Breast epithelium (tissue), 4 donors: ENCODE measurements at regions not wholly inside any gene's neighbourhood (a gene's known extent, or its start where the extent isn't known, plus 50 kb on each side); places are given as distances from the start of the nearest gene placed in this dataset.

Source experiments
- DNase-seq, 2 donors: peaks; one replicate each; pipeline ENCODE4 v3.0.0-alpha.2; 2019; ENCODE audit warnings: low spot score in 2 of 2
- H3K27ac ChIP-seq, 2 donors: fragments of 200-600 bp; sonication (generic) in 1 of 2; one replicate each; pipeline ENCODE4 v1.5.1; 2016 to 2019; ENCODE audit warnings: mild to moderate bottlenecking in 1 of 2
- H3K27me3 ChIP-seq, 2 donors: fragments of 200-600 bp; sonication (generic) in 1 of 2; one replicate each; pipeline versions ENCODE4 v1.5.1 to v1.6.0; 2017 to 2019; ENCODE audit warnings: control low read depth in 1 of 2, mild to moderate bottlenecking in 1 of 2
- H3K36me3 ChIP-seq: fragments of 200-600 bp; one replicate; pipeline ENCODE4 v1.5.1; 2019
- H3K4me1 ChIP-seq, 2 donors: fragments of 200-600 bp; sonication (generic); one replicate each; pipeline ENCODE4 v1.5.1; 2016 to 2019; ENCODE audit warnings: control low read depth in 1 of 2
- H3K4me3 ChIP-seq, 3 donors: fragments of 200-600 bp; sonication (generic); 1 replicate in 2 of 3; 2 replicates in 1 of 3; pipeline ENCODE4 v1.5.1; 2016 to 2019; ENCODE audit warnings: mild to moderate bottlenecking in 3 of 3, moderate library complexity in 2 of 3
- H3K9me3 ChIP-seq, 2 donors: fragments of 200-600 bp; sonication (generic) in 1 of 2; one replicate each; pipeline ENCODE4 v1.5.1; 2016 to 2019; ENCODE audit warnings: control low read depth in 1 of 2
- CTCF ChIP-seq, 3 donors: fragments of 450-650 bp; IDR thresholded peaks; one replicate each; pipeline ENCODE4 v1.5.1; 2016 to 2017; ENCODE audit warnings: antibody characterized with exemption in 3 of 3, mild to moderate bottlenecking in 3 of 3, moderate library complexity in 3 of 3
- POLR2A ChIP-seq: fragments of 450-650 bp; IDR thresholded peaks from one replicate; pipeline ENCODE4 v1.6.1; 2016; ENCODE audit warnings: antibody characterized with exemption, mild to moderate bottlenecking, moderate library complexity
- POLR2AphosphoS5 ChIP-seq, 3 donors: sonication (generic); formaldehyde crosslinking; IDR thresholded peaks; one replicate each; pipeline ENCODE4 v1.6.1; 2017; ENCODE audit warnings: antibody characterized with exemption in 3 of 3
- intact Hi-C: fragments of 100-400 bp; cut with DNase I; formaldehyde crosslinking; loops from one replicate; pipeline ENCODE4 v1.15.1; 2023; ENCODE audit warnings: low total_unique reads

- Histone ChIP-seq H3K27ac (no peak overlapping the region), H3K4me3 (no peak overlapping the region), H3K27me3 (no peaks in the 10 kb centered on the region), H3K4me1 (no peaks in the 10 kb centered on the region), H3K36me3 (no peaks in the 10 kb centered on the region), H3K9me3 (no peaks in the 10 kb centered on the region)
- intact Hi-C loops = no loop called here
- no peak for TF ChIP-seq POLR2A
- TF ChIP-seq CTCF (IDR thresholded peaks at IDR 0.05) = no peak
- TF ChIP-seq POLR2AphosphoS5 (IDR thresholded peaks at IDR 0.05) = no peak
- no peak for DNase-seq
These were observed 421.2 kb upstream of the TENM3 start for GRCh38 chr4:181822005-181822375.

- no peaks in the 10 kb centered on the region for H3K36me3 ChIP-seq
- H3K27me3 ChIP-seq = no peaks in the 10 kb centered on the region
- no peak for TF ChIP-seq POLR2A
- no peak for TF ChIP-seq POLR2AphosphoS5 (IDR thresholded peaks at IDR 0.05)
- TF ChIP-seq CTCF (IDR thresholded peaks at IDR 0.05) = no peak
- no peaks in the 10 kb centered on the region for H3K4me1 ChIP-seq
- intact Hi-C loops = no loop called here
- H3K27ac ChIP-seq = no peak overlapping the region
- H3K4me3 ChIP-seq = no peak overlapping the region
- no peaks in the 10 kb centered on the region for H3K9me3 ChIP-seq
- no peak for DNase-seq
These were observed 420.0 kb upstream of the TENM3 start for GRCh38 chr4:181823183-181823582.

- no peak overlapping the region for H3K27ac ChIP-seq
- TF ChIP-seq CTCF (IDR thresholded peaks at IDR 0.05) = no peak
- TF ChIP-seq POLR2A = no peak
- TF ChIP-seq POLR2AphosphoS5 (IDR thresholded peaks at IDR 0.05) = no peak
- H3K36me3 ChIP-seq = no peaks in the 10 kb centered on the region
- no peaks in the 10 kb centered on the region for H3K4me1 ChIP-seq
- no peaks in the 10 kb centered on the region for H3K27me3 ChIP-seq
- H3K4me3 ChIP-seq = no peak overlapping the region
- DNase-seq = no peak
- H3K9me3 ChIP-seq = no peaks in the 10 kb centered on the region
- intact Hi-C loops = no loop called here
These were observed 419.6 kb upstream of the TENM3 start for GRCh38 chr4:181823645-181824044.

- no peaks in the 10 kb centered on the region for H3K9me3 ChIP-seq
- TF ChIP-seq CTCF (IDR thresholded peaks at IDR 0.05) (no peak), POLR2AphosphoS5 (IDR thresholded peaks at IDR 0.05) (no peak), POLR2A (no peak)
- no peak overlapping the region for H3K27ac ChIP-seq
- DNase-seq = no peak
- no peaks in the 10 kb centered on the region for H3K36me3 ChIP-seq
- no peak overlapping the region for H3K4me3 ChIP-seq
- H3K27me3 ChIP-seq = no peaks in the 10 kb centered on the region
- no peaks in the 10 kb centered on the region for H3K4me1 ChIP-seq
- intact Hi-C loops = no loop called here
These were observed 417.6 kb upstream of the TENM3 start for GRCh38 chr4:181825564-181825963.

GRCh38 chr4:181827246-181827645 lies 416.0 kb upstream of the TENM3 start:
- H3K4me3 ChIP-seq = no peak overlapping the region
- H3K4me1 ChIP-seq = no peaks in the 10 kb centered on the region
- DNase-seq = no peak
- no peaks in the 10 kb centered on the region for H3K27me3 ChIP-seq
- intact Hi-C loops = no loop called here
- H3K36me3 ChIP-seq = no peaks in the 10 kb centered on the region
- no peaks in the 10 kb centered on the region for H3K9me3 ChIP-seq
- TF ChIP-seq POLR2AphosphoS5 (IDR thresholded peaks at IDR 0.05) (no peak), POLR2A (no peak), CTCF (IDR thresholded peaks at IDR 0.05) (no peak)
- H3K27ac ChIP-seq = no peak overlapping the region
